ENCODE measurements at regions not wholly inside any gene's neighbourhood (a gene's known extent, or its start where the extent isn't known, plus 50 kb on each side); places are given as distances from the start of the nearest gene placed in this dataset.

- TF ChIP-seq CTCF (IDR thresholded peaks at IDR 0.05) (no peak), POLR2A (IDR thresholded peaks at IDR 0.05) (no peak)
Measured at GRCh38 chr7:25565002-25565401, 336.7 kb upstream of the NPVF start.

All from Peyer's patch (tissue), 4 donors.